SU-DHL-6 (cell line): ENCODE measurements at regions not wholly inside any gene's neighbourhood (a gene's known extent, or its start where the extent isn't known, plus 50 kb on each side); places are given as distances from the start of the nearest gene placed in this dataset.

Source experiments
- H2AFZ ChIP-seq: fragments of 200-600 bp; sonication (generic); 2 replicates; pipeline ENCODE4 v1.6.1; 2014; ENCODE audit warnings: low read depth, mild to moderate bottlenecking, moderate library complexity, mixed read lengths, antibody characterized with exemption, low read length; ENCODE audit not compliant: severe bottlenecking
- H3F3A ChIP-seq: fragments of 200-600 bp; shearing (Covaris generic); 2 replicates; pipeline ENCODE4 v1.6.0; 2016; ENCODE audit warnings: antibody characterized with exemption, mild to moderate bottlenecking; ENCODE audit not compliant: insufficient read depth
- H3K27ac ChIP-seq: fragments of 200-600 bp; sonication (generic); 2 replicates; pipeline ENCODE4 v1.5.1; 2016; ENCODE audit warnings: low read depth, mild to moderate bottlenecking, low read length, moderate library complexity, mixed read lengths
- H3K27me3 ChIP-seq: fragments of 200-600 bp; sonication (generic), shearing (Covaris generic); 2 replicates; pipeline ENCODE4 v1.6.0; 2014; ENCODE audit warnings: mild to moderate bottlenecking, low read length
- H3K36me3 ChIP-seq: fragments of 200-600 bp; sonication (generic); 2 replicates; pipeline ENCODE4 v1.6.1; 2014; ENCODE audit warnings: mild to moderate bottlenecking, low read length, mixed read lengths
- H3K4me2 ChIP-seq: fragments of 300-600, 200-600 bp; shearing (Covaris generic), sonication (generic); 2 replicates; pipeline ENCODE4 v1.6.0; 2014; ENCODE audit warnings: low read length, low read depth, mild to moderate bottlenecking; ENCODE audit not compliant: poor library complexity, severe bottlenecking
- H3K4me3 ChIP-seq: fragments of 200-600 bp; sonication (generic); 2 replicates; pipeline ENCODE4 v1.5.1; 2014; ENCODE audit warnings: antibody characterized with exemption, low read length, mild to moderate bottlenecking, mixed read lengths; ENCODE audit not compliant: insufficient read depth, poor library complexity, severe bottlenecking
- H3K79me2 ChIP-seq: fragments of 200-600 bp; sonication (generic); 2 replicates; pipeline ENCODE4 v1.6.1; 2014; ENCODE audit warnings: mild to moderate bottlenecking, low read length, moderate library complexity; ENCODE audit not compliant: insufficient read depth
- H3K9ac ChIP-seq: fragments of 200-600 bp; sonication (generic); 2 replicates; pipeline ENCODE4 v1.7.0; 2014; ENCODE audit warnings: mild to moderate bottlenecking, low read length
- H3K9me2 ChIP-seq: fragments of 200-600 bp; sonication (generic); replicated peaks from 2 replicates; pipeline ENCODE4 v1.6.1; 2014; ENCODE audit warnings: low read length; ENCODE audit not compliant: insufficient read depth
- H3K9me3 ChIP-seq: fragments of 200-600 bp; sonication (generic); 2 replicates; pipeline ENCODE4 v1.6.1; 2014; ENCODE audit warnings: low read length, mixed read lengths; ENCODE audit not compliant: insufficient read depth
- H4K20me1 ChIP-seq: fragments of 200-600 bp; sonication (generic); 2 replicates; pipeline ENCODE4 v1.6.1; 2014; ENCODE audit warnings: low read depth, mild to moderate bottlenecking, antibody characterized with exemption, low read length, moderate library complexity, mixed read lengths
- EZH2phosphoT487 ChIP-seq: fragments of 200-600 bp; sonication (generic), shearing (Covaris generic); conservative IDR thresholded peaks from 2 replicates; pipeline ENCODE4 v1.6.1; 2018; ENCODE audit warnings: mild to moderate bottlenecking, antibody characterized with exemption, low read length, moderate library complexity, mixed read lengths
- TF ChIP-seq, protein P1 (sequence below): fragments of 200-600 bp; sonication (generic); IDR thresholded peaks from one replicate; pipeline ENCODE4 v1.5.1; 2017; ENCODE audit warnings: antibody characterized with exemption, mild to moderate bottlenecking, low read length, moderate library complexity; ENCODE audit not compliant: insufficient read depth, poor library complexity, severe bottlenecking

GRCh38 chr18:73136134-73136533 lies 268.3 kb upstream of the NETO1 start:
- no peak overlapping the region for H3K27ac ChIP-seq
- H3K4me3 ChIP-seq = no peak overlapping the region
- TF ChIP-seq, protein P1, sequence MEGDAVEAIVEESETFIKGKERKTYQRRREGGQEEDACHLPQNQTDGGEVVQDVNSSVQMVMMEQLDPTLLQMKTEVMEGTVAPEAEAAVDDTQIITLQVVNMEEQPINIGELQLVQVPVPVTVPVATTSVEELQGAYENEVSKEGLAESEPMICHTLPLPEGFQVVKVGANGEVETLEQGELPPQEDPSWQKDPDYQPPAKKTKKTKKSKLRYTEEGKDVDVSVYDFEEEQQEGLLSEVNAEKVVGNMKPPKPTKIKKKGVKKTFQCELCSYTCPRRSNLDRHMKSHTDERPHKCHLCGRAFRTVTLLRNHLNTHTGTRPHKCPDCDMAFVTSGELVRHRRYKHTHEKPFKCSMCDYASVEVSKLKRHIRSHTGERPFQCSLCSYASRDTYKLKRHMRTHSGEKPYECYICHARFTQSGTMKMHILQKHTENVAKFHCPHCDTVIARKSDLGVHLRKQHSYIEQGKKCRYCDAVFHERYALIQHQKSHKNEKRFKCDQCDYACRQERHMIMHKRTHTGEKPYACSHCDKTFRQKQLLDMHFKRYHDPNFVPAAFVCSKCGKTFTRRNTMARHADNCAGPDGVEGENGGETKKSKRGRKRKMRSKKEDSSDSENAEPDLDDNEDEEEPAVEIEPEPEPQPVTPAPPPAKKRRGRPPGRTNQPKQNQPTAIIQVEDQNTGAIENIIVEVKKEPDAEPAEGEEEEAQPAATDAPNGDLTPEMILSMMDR = peak; percentile 29
- TF ChIP-seq EZH2phosphoT487 = no peak
- no peaks in the 10 kb centered on the region for H3K9me2 ChIP-seq
- no peaks in the 10 kb centered on the region for H3K27me3 ChIP-seq
- no peaks in the 10 kb centered on the region for H4K20me1 ChIP-seq
- no peaks in the 10 kb centered on the region for H3K36me3 ChIP-seq
- H3K4me2 ChIP-seq = no peak overlapping the region
- no peaks in the 10 kb centered on the region for H3F3A ChIP-seq
- H2AFZ ChIP-seq = no peak overlapping the region
- no peaks in the 10 kb centered on the region for H3K9me3 ChIP-seq
- H3K9ac ChIP-seq = no peak overlapping the region
- H3K79me2 ChIP-seq = no peaks in the 10 kb centered on the region

- no peak overlapping the region for H3K9ac ChIP-seq
Observed at GRCh38 chr18:73124175-73124574, 256.4 kb upstream of the NETO1 start.

GRCh38 chr18:73121207-73121606 lies 253.4 kb upstream of the NETO1 start:
- no peaks in the 10 kb centered on the region for H4K20me1 ChIP-seq
- no peak overlapping the region for H3K9ac ChIP-seq
- H3K79me2 ChIP-seq = no peaks in the 10 kb centered on the region
- TF ChIP-seq EZH2phosphoT487 = no peak
- TF ChIP-seq, protein P1 = no peak
- H3K27me3 ChIP-seq = no peaks in the 10 kb centered on the region
- H3F3A ChIP-seq = no peaks in the 10 kb centered on the region
- H3K9me3 ChIP-seq = no peaks in the 10 kb centered on the region
- no peaks in the 10 kb centered on the region for H3K36me3 ChIP-seq
- H2AFZ ChIP-seq = no peak overlapping the region
- no peak overlapping the region for H3K27ac ChIP-seq
- no peak overlapping the region for H3K4me3 ChIP-seq
- H3K4me2 ChIP-seq = no peak overlapping the region
- H3K9me2 ChIP-seq = no peaks in the 10 kb centered on the region

More at GRCh38 chr18:73124175-73124574, 256.4 kb upstream of the NETO1 start:
- no peak overlapping the region for H3K27ac ChIP-seq
- H2AFZ ChIP-seq = no peak overlapping the region
- no peak overlapping the region for H3K4me3 ChIP-seq
- H3K27me3 ChIP-seq = no peaks in the 10 kb centered on the region
- no peaks in the 10 kb centered on the region for H3K9me2 ChIP-seq
- no peaks in the 10 kb centered on the region for H3K79me2 ChIP-seq
- no peaks in the 10 kb centered on the region for H3F3A ChIP-seq
- H3K4me2 ChIP-seq = no peak overlapping the region
- no peak for TF ChIP-seq EZH2phosphoT487
- TF ChIP-seq, protein P1 = no peak
- H4K20me1 ChIP-seq = no peaks in the 10 kb centered on the region
- no peaks in the 10 kb centered on the region for H3K9me3 ChIP-seq
- no peaks in the 10 kb centered on the region for H3K36me3 ChIP-seq

DNA sequence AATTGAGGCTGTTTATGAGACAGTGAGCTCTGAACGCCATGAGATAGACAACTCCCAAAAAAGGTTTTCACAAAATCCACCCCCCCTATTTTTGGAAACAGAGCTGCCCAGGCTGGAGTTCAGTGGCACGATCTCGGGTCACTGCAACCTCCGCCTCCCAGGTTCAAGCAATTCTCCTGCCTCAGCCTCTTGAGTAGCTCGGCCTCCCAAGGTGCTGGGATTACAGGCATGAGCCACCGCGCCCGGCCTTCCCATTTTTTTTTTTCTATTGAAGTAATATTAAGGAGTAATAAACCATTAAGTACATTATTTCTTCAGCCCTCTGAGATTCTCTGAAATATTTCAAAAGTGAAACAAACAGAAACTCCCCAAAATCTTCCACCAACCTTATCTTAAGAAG lies 252.8 kb upstream of the NETO1 start:
- Histone ChIP-seq H3K36me3 (no peaks in the 10 kb centered on the region), H3K27ac (no peak overlapping the region), H3K4me3 (no peak overlapping the region), H3F3A (no peaks in the 10 kb centered on the region), H3K27me3 (no peaks in the 10 kb centered on the region), H3K9me2 (no peaks in the 10 kb centered on the region), H3K9me3 (no peaks in the 10 kb centered on the region), H3K79me2 (no peaks in the 10 kb centered on the region), H3K4me2 (no peak overlapping the region), H4K20me1 (no peaks in the 10 kb centered on the region), H3K9ac (no peak overlapping the region), H2AFZ (no peak overlapping the region)
- no peak for TF ChIP-seq EZH2phosphoT487
- TF ChIP-seq, protein P1 = no peak
